CD4-positive, alpha-beta memory T cell (primary cell): ENCODE measurements at regions not wholly inside any gene's neighbourhood (a gene's known extent, or its start where the extent isn't known, plus 50 kb on each side); places are given as distances from the start of the nearest gene placed in this dataset.

Experiments
- CTCF ChIA-PET: fragments of 350-600 bp; sonication (Branson Sonifier 250); formaldehyde crosslinking; loops from one replicate; lab custom pipeline; 2021; ENCODE audit warnings: inconsistent platforms; ENCODE audit not compliant: partially characterized antibody; lab: Charles Lee
- POLR2A ChIA-PET: fragments of 350-600 bp; sonication (Branson Sonifier 250); formaldehyde crosslinking; loops from one replicate; lab custom pipeline; 2021; ENCODE audit not compliant: partially characterized antibody; lab: Charles Lee
- DNase-seq, 5 donors: peaks; one replicate each; pipeline versions ENCODE4 v3.0.0 to v3.0.0-alpha.2; 2020 to 2022; ENCODE audit warnings: mixed read lengths in 1 of 5
- H3K27ac ChIP-seq: one replicate; pipeline ENCODE4 v1.7.0; 2013; ENCODE audit warnings: low read depth, low read length
- H3K27me3 ChIP-seq: 2 replicates; pipeline ENCODE4 v1.7.0; 2013; ENCODE audit warnings: mild to moderate bottlenecking, low read length, moderate library complexity; ENCODE audit not compliant: insufficient read depth
- H3K36me3 ChIP-seq: 2 replicates; pipeline ENCODE4 v1.7.0; 2013; ENCODE audit warnings: mild to moderate bottlenecking, low read length, moderate library complexity; ENCODE audit not compliant: insufficient read depth
- H3K4me1 ChIP-seq: 2 replicates; pipeline ENCODE4 v1.7.0; 2013; ENCODE audit warnings: mild to moderate bottlenecking, low read length, moderate library complexity; ENCODE audit not compliant: insufficient read depth
- H3K4me3 ChIP-seq, 2 donors: one replicate each; pipeline ENCODE4 v1.7.0; 2013; ENCODE audit warnings: low read length in 2 of 2, mild to moderate bottlenecking in 1 of 2
- H3K9me3 ChIP-seq, 2 donors: one replicate each; pipeline ENCODE4 v1.7.0; 2013; ENCODE audit warnings: low read length in 2 of 2, control low read depth in 1 of 2; ENCODE audit not compliant: control insufficient read depth in 1 of 2
- H3K27ac Mint-ChIP-seq, 7 donors: one replicate each; pipeline ENCODE4 v1.8.0; 2020 to 2021; ENCODE audit warnings: mixed read lengths in 7 of 7, mild to moderate bottlenecking in 6 of 7, inconsistent platforms in 3 of 7, moderate library complexity in 3 of 7
- H3K27me3 Mint-ChIP-seq, 2 donors: one replicate each; pipeline ENCODE4 v1.8.0; 2020 to 2021; ENCODE audit warnings: mixed read lengths in 2 of 2
- H3K36me3 Mint-ChIP-seq, 2 donors: one replicate each; pipeline ENCODE4 v1.8.0; 2020 to 2021; ENCODE audit warnings: mixed read lengths in 2 of 2, inconsistent platforms in 1 of 2, mild to moderate bottlenecking in 1 of 2
- H3K4me1 Mint-ChIP-seq, 4 donors: one replicate each; pipeline ENCODE4 v1.8.0; 2020 to 2021; ENCODE audit warnings: mixed read lengths in 4 of 4, mild to moderate bottlenecking in 1 of 4
- H3K4me3 Mint-ChIP-seq, 8 donors: one replicate each; pipeline ENCODE4 v1.8.0; 2020 to 2021; ENCODE audit warnings: mixed read lengths in 8 of 8, mild to moderate bottlenecking in 7 of 8, moderate library complexity in 6 of 8, inconsistent platforms in 3 of 8
- H3K9me3 Mint-ChIP-seq, 8 donors: one replicate each; pipeline ENCODE4 v1.8.0; 2020 to 2021; ENCODE audit warnings: mixed read lengths in 8 of 8, mild to moderate bottlenecking in 5 of 8, inconsistent platforms in 3 of 8, moderate library complexity in 1 of 8
- intact Hi-C: fragments of 100-400 bp; cut with micrococcal nuclease; formaldehyde crosslinking; loops from one replicate; pipeline ENCODE4 v1.15.1; 2023

- DNase-seq: no peak
- intact Hi-C loops: no loop called here
- Histone ChIP-seq H3K4me1 (no peaks in the 10 kb centered on the region), H3K4me3 (no peak overlapping the region), H3K9me3 (no peaks in the 10 kb centered on the region), H3K36me3 (no peaks in the 10 kb centered on the region), H3K27me3 (no peaks in the 10 kb centered on the region), H3K27ac (no peak overlapping the region)
- peaks cover 0 to 1% of the 10 kb centered on the region in 2 donors for H3K27me3 Mint-ChIP-seq
- H3K36me3 Mint-ChIP-seq: peaks cover 0 to 3% of the 10 kb centered on the region in 2 donors
- POLR2A ChIA-PET: no interaction called here
- H3K27ac Mint-ChIP-seq: no peak overlapping the region
- CTCF ChIA-PET: no interaction called here
- no peak overlapping the region for H3K4me3 Mint-ChIP-seq
- H3K4me1 Mint-ChIP-seq: no peaks in the 10 kb centered on the region
- H3K9me3 Mint-ChIP-seq: no peaks in the 10 kb centered on the region
These were observed 391.5 kb downstream of the DLEU7 start for GRCh38 chr13:50452028-50452427.

GRCh38 chr13:50452756-50453155, 390.7 kb downstream of the DLEU7 start:
- Histone ChIP-seq H3K9me3 (no peaks in the 10 kb centered on the region), H3K27me3 (no peaks in the 10 kb centered on the region), H3K4me1 (no peaks in the 10 kb centered on the region), H3K4me3 (no peak overlapping the region), H3K36me3 (no peaks in the 10 kb centered on the region), H3K27ac (no peak overlapping the region)
- peaks cover 0 to 3% of the 10 kb centered on the region in 2 donors for H3K36me3 Mint-ChIP-seq
- H3K27me3 Mint-ChIP-seq: no peaks in the 10 kb centered on the region
- no peak for DNase-seq
- intact Hi-C loops: no loop called here
- no peaks in the 10 kb centered on the region for H3K4me1 Mint-ChIP-seq
- H3K4me3 Mint-ChIP-seq: no peak overlapping the region
- ChIA-PET POLR2A (no interaction called here), CTCF (no interaction called here)
- H3K27ac Mint-ChIP-seq: no peak overlapping the region
- H3K9me3 Mint-ChIP-seq: no peaks in the 10 kb centered on the region

GRCh38 chr13:50453188-50453587, 390.3 kb downstream of the DLEU7 start:
- ChIA-PET POLR2A (no interaction called here), CTCF (no interaction called here)
- Mint-ChIP-seq H3K4me1 (no peaks in the 10 kb centered on the region), H3K4me3 (no peak overlapping the region), H3K27ac (no peak overlapping the region), H3K36me3 (peaks cover 0 to 3% of the 10 kb centered on the region in 2 donors), H3K27me3 (no peaks in the 10 kb centered on the region), H3K9me3 (no peaks in the 10 kb centered on the region)
- Histone ChIP-seq H3K4me1 (no peaks in the 10 kb centered on the region), H3K36me3 (no peaks in the 10 kb centered on the region), H3K4me3 (no peak overlapping the region), H3K9me3 (no peaks in the 10 kb centered on the region), H3K27ac (no peak overlapping the region), H3K27me3 (no peaks in the 10 kb centered on the region)
- no peak for DNase-seq
- intact Hi-C loops: no loop called here

- Histone ChIP-seq H3K27ac (no peak overlapping the region), H3K4me3 (no peak overlapping the region), H3K4me1 (no peaks in the 10 kb centered on the region), H3K27me3 (no peaks in the 10 kb centered on the region), H3K9me3 (no peaks in the 10 kb centered on the region), H3K36me3 (no peaks in the 10 kb centered on the region)
- intact Hi-C loops: no loop called here
- peak overlapping the region in 1 of 7 donors; percentile 57 for H3K27ac Mint-ChIP-seq
- ChIA-PET POLR2A (no interaction called here), CTCF (no interaction called here)
- H3K4me3 Mint-ChIP-seq: no peak overlapping the region
- no peaks in the 10 kb centered on the region for H3K36me3 Mint-ChIP-seq
- H3K9me3 Mint-ChIP-seq: no peaks in the 10 kb centered on the region
- peaks cover 0 to 5% (median 2%) of the 10 kb centered on the region in 4 donors for H3K4me1 Mint-ChIP-seq
- DNase-seq: no peak
- H3K27me3 Mint-ChIP-seq: no peaks in the 10 kb centered on the region
These were observed 387.4 kb downstream of the DLEU7 start for GRCh38 chr13:50456111-50456510.

- H3K36me3 Mint-ChIP-seq: no peaks in the 10 kb centered on the region
- H3K4me3 ChIP-seq: no peak overlapping the region
- POLR2A ChIA-PET: no interaction called here
- H3K4me1 Mint-ChIP-seq: peaks cover 0 to 5% (median 2%) of the 10 kb centered on the region in 4 donors
- H3K4me3 Mint-ChIP-seq: no peak overlapping the region
- no peak overlapping the region for H3K27ac Mint-ChIP-seq
- no peaks in the 10 kb centered on the region for H3K27me3 ChIP-seq
- H3K27me3 Mint-ChIP-seq: no peaks in the 10 kb centered on the region
- DNase-seq: no peak
- no peaks in the 10 kb centered on the region for H3K36me3 ChIP-seq
- H3K9me3 Mint-ChIP-seq: no peaks in the 10 kb centered on the region
- intact Hi-C loops: no loop called here
- no peak overlapping the region for H3K27ac ChIP-seq
- H3K4me1 ChIP-seq: no peaks in the 10 kb centered on the region
- H3K9me3 ChIP-seq: no peaks in the 10 kb centered on the region
- CTCF ChIA-PET: interaction anchor here (0.7 kb wide), 1 partner anchor 14 kb away, joined by 3 read pairs; no protein-coding TSS in a partner anchor
These were observed 385.8 kb downstream of the DLEU7 start for GRCh38 chr13:50457415-50458393.

- Mint-ChIP-seq H3K4me1 (peaks cover 0 to 5% (median 2%) of the 10 kb centered on the region in 4 donors), H3K4me3 (no peak overlapping the region), H3K36me3 (no peaks in the 10 kb centered on the region), H3K27me3 (no peaks in the 10 kb centered on the region), H3K27ac (peak overlapping the region in 1 of 7 donors; percentile 17), H3K9me3 (no peaks in the 10 kb centered on the region)
- CTCF ChIA-PET: no interaction called here
- Histone ChIP-seq H3K4me1 (no peaks in the 10 kb centered on the region), H3K9me3 (no peaks in the 10 kb centered on the region), H3K27ac (no peak overlapping the region), H3K36me3 (no peaks in the 10 kb centered on the region), H3K27me3 (no peaks in the 10 kb centered on the region), H3K4me3 (no peak overlapping the region)
- no peak for DNase-seq
- POLR2A ChIA-PET: no interaction called here
- intact Hi-C loops: no loop called here
These were observed 384.4 kb downstream of the DLEU7 start for GRCh38 chr13:50459046-50459445.

GRCh38 chr13:50459658-50460057, 383.8 kb downstream of the DLEU7 start:
- H3K4me1 Mint-ChIP-seq: peaks cover 0 to 5% (median 2%) of the 10 kb centered on the region in 4 donors
- intact Hi-C loops: no loop called here
- H3K36me3 ChIP-seq: no peaks in the 10 kb centered on the region
- no peaks in the 10 kb centered on the region for H3K36me3 Mint-ChIP-seq
- no peak overlapping the region for H3K27ac ChIP-seq
- no peak overlapping the region for H3K4me3 ChIP-seq
- DNase-seq: no peak
- H3K27ac Mint-ChIP-seq: peak overlapping the region in 1 of 7 donors; percentile 17
- no peaks in the 10 kb centered on the region for H3K4me1 ChIP-seq
- no peak overlapping the region for H3K4me3 Mint-ChIP-seq
- CTCF ChIA-PET: no interaction called here
- H3K9me3 Mint-ChIP-seq: no peaks in the 10 kb centered on the region
- POLR2A ChIA-PET: interaction anchor here (0.6 kb wide), 1 partner anchor 417 kb away, joined by 3 read pairs; no protein-coding TSS in a partner anchor
- no peaks in the 10 kb centered on the region for H3K27me3 ChIP-seq
- no peaks in the 10 kb centered on the region for H3K9me3 ChIP-seq
- H3K27me3 Mint-ChIP-seq: no peaks in the 10 kb centered on the region
